ENCODE measurements at regions not wholly inside any gene's neighbourhood (a gene's known extent, or its start where the extent isn't known, plus 50 kb on each side); places are given as distances from the start of the nearest gene placed in this dataset.
A peak's percentile ranks its signal among the peaks of the same experiment; 100 is the strongest.
"Not testable (repeated sequence)": the region's sequence is repeated elsewhere in the genome, so short reads cannot be mapped to it uniquely, and the experiment has no call there.

- DNase-seq, result no peak
Observed at GRCh38 chr3:153269730-153270129, 107.7 kb downstream of the RAP2B start.

GRCh38 chr3:153273217-153273616 lies 111.2 kb downstream of the RAP2B start:
- DNase-seq, result no peak

- DNase-seq, result no peak
Observed at GRCh38 chr3:153273767-153274435, 111.9 kb downstream of the RAP2B start.

- no peak for DNase-seq
Observed at GRCh38 chr3:153274561-153274960, 112.5 kb downstream of the RAP2B start.

GRCh38 chr3:153275514-153275913 lies 113.5 kb downstream of the RAP2B start:
- DNase-seq, result no peak

- no peak for DNase-seq
Observed at GRCh38 chr3:153277029-153277428, 115.0 kb downstream of the RAP2B start.

- DNase-seq, result not testable (repeated sequence)
Observed at GRCh38 chr3:153281236-153281997, 119.4 kb downstream of the RAP2B start.

- DNase-seq, result no peak
Observed at GRCh38 chr3:153282355-153282754, 120.3 kb downstream of the RAP2B start.

GRCh38 chr3:153284282-153284938 lies 122.4 kb downstream of the RAP2B start:
- peak; percentile 43 for DNase-seq

- DNase-seq, result no peak
Observed at GRCh38 chr3:153285194-153285641, 123.2 kb downstream of the RAP2B start.

GRCh38 chr3:153285982-153286381 lies 124.0 kb downstream of the RAP2B start:
- DNase-seq, result no peak

- DNase-seq, result no peak
Observed at GRCh38 chr3:153287017-153287416, 125.0 kb downstream of the RAP2B start.

- DNase-seq, result no peak
Observed at GRCh38 chr3:153289334-153289808, 127.3 kb downstream of the RAP2B start.

- peak; percentile 23 for DNase-seq
Observed at GRCh38 chr3:153290268-153291015, 128.4 kb downstream of the RAP2B start.

GRCh38 chr3:153291059-153291685 lies 129.1 kb downstream of the RAP2B start:
- DNase-seq, result peak; percentile 15

GRCh38 chr3:153293265-153293664 lies 131.2 kb downstream of the RAP2B start:
- no peak for DNase-seq

GRCh38 chr3:153295901-153296300 lies 133.9 kb downstream of the RAP2B start:
- no peak for DNase-seq

GRCh38 chr3:153305189-153305588 lies 143.2 kb downstream of the RAP2B start:
- no peak for DNase-seq

- no peak for DNase-seq
Observed at GRCh38 chr3:153311541-153311940, 149.5 kb downstream of the RAP2B start.

GRCh38 chr3:153313302-153313965 lies 151.4 kb downstream of the RAP2B start:
- DNase-seq, result no peak

GRCh38 chr3:153314038-153314437 lies 152.0 kb downstream of the RAP2B start:
- no peak for DNase-seq

- no peak for DNase-seq
Observed at GRCh38 chr3:153315781-153316180, 153.8 kb downstream of the RAP2B start.

All from central memory CD4-positive, alpha-beta T cell (primary cell).